Stimulated activated CD4-positive, alpha-beta T cell treated with anti-CD3 and anti-CD28 coated beads, TNF-alpha, amount 100 ng/mL, for 24 hours (primary cell): ENCODE measurements at regions not wholly inside any gene's neighbourhood (a gene's known extent, or its start where the extent isn't known, plus 50 kb on each side); places are given as distances from the start of the nearest gene placed in this dataset.
"Not testable (repeated sequence)": the region's sequence is repeated elsewhere in the genome, so short reads cannot be mapped to it uniquely, and the experiment has no call there.

Source experiments
- DNase-seq, 3 experiments: peaks; one replicate each; pipeline ENCODE4 v3.0.0-alpha.2; 2020; ENCODE audit warnings: low read depth in 3 of 3

DNA sequence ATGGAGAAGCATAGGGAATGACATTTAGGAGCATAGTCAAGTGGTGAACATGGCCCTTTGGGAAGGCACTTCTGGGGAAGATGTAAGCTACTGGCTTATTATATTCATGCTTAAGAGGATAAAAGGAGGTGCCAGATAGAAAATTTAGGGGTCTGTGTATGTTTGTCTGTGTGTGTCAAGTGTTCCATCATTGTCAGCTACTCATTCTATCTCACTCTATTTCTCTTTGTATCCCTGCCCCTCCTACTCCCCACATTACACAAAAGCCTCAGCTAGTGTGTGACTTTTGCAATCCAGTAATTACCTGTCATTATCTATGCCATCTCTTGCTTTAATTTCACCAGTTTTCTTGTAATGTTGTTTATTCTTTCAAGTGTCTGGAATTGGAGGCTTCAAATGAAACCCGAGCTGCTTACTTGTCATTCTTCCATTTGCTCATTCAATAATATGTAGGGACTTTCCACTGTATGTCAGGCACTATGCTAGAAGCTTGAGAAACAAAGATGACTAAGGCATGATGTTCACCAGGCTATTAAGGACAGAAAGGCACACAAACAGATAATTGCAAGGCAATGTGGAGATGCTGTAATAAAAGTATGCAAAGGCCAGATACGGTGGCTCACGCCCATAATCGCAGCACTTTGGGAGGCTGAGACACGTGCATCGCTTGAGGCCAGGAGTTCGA, 229.8 kb upstream of the TEX13C start:
- no peak for DNase-seq

DNA sequence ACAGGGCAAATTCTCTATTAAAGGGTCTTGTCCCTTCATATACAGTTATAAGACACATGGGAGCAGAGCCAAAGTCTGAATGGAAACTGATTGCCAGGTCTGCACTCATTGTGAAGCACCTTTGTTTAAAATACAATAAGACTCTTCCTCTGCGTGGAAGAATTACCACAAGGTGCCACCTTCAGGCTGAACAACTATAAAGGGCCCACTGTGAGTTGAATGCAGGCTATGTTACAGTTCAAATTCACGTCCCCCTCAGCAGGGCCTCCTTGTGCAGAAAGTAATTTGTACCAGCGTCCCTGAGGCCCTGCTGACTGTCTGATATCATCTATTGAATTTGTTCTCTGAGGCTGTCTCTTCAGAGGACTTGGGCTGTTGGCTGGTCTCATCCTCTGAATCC, 225.8 kb upstream of the TEX13C start:
- no peak for DNase-seq

DNA sequence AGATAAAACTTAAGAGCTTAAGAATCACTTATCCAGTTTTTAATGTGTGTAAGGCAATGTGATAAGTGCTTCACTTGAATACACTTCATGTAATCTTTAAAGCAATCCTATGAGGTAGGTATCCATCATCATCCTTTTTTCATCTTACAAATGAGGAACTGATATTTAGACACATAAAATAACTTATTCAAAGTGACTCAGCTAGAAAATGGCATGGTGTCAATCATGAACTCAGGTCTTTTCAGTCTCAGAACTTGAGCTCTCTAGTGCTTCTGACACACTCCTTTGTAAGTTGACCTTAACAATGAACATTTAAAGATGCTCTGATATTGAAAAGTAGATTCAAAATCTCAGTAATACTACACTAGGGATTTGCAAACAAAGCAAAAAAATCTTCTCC, 224.8 kb upstream of the TEX13C start:
- no peak for DNase-seq

- DNase-seq: no peak
Measured at GRCh38 chrX:125096469-125096868, 223.2 kb upstream of the TEX13C start.

- no peak for DNase-seq
Measured at GRCh38 chrX:125096870-125097269, 222.8 kb upstream of the TEX13C start.

DNA sequence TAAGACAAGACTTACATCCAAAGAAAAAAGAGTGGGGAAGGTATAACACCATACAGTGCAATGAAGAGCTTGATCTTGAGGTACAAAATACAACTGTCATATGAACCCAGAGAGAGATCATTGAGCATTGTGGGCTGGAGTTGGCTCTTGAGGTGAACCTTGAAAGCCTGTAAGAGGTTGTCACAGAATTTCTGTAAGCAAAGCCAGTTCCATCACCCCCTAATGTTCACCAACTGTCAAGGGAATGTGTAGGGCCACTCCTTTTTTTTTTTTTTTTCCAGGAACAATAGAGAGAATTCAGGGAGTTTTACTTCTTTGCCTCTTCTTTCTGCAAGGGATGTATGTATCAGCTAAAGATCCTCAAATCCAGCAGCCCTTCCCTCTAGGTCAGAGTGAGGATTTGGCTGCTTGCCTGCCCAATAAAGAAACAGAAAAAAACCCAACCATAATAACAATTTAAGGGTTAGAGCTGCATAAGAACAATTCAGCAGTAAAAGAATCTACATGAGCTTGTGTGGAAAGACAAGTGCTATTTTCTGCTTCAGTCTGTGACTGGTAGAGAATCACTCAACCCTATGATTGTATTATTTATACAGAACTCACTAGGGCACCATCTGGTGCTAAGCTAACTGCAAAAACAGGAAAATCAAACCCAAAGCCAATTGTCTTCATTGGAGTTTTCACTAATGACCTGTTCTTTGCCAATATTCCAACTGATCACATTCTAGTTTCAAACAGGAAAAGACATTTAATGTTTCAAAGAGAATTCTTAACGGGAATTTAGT, 217.5 kb upstream of the TEX13C start:
- DNase-seq: no peak

DNA sequence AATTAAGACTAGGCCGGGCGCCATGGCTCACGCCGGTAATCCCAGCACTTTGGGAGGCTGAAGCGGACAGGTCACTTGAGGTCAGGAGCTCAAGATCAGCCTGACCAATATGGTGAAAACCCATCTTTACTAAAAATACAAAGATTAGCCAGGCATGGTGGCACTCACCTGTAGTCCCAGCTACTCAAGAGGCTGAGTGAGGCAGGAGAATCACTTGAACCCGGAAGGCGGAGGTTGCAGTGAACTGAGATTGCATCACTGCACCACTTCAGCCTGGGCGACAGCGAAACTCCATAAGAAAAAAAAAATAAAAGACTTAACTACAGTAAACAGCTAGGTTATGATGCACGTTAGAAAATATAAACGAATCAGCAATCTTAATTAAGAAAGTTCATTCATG, 216.0 kb upstream of the TEX13C start:
- DNase-seq: no peak

DNA sequence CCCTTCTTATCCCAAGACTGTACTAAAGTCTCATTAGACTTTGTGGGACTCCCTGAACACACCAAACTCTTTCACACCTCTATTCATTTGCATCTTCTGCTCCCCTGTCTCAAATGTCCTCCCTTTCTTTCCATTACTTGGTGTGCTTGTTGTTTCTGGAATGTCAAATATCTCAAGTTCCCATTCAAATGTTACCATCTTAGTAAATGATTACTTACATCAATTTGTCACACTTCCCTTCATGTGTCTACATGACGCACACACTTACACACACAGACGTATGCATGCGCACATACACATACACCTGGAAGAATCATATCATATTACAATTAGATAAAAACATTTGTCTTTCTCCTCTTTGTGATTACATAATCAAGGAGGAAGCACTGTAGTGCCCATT, 210.8 kb upstream of the TEX13C start:
- no peak for DNase-seq

DNA sequence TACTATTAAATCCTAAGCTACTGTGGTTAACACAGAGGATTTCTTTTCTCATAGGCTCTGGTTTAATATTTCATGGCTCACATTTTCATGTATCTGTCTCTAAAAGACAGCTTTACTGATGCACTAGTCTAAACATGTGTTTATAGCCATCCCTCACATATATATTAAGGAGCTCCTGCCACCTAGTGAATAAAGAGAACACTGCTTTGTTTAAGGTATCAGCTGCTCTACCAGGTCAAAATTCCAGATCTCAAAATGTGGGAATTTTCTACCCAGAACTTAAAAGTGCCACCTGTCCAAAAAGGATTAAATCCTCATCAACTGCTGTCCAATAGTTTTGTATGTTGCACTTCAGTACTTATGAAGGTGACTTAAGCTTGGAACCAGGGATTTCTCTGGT, 188.5 kb upstream of the TEX13C start:
- DNase-seq: no peak

DNA sequence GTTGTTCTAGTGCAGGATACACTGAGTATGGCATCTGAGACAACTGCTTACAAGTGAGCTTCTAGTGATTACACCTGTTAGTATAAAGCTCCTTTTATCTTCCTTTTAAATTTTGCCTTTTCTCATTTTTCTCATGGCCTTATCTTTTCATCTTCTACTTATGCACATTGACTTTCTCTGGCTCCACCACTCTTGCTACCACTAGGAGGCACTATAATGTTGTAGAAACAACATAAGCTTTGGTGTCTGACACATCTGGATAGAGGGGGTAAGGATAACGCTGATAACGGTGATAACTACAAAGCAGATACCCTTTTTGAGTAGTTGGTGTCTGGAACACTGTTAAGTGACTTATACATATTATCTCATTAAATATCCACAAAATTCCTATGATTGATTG, 187.4 kb upstream of the TEX13C start:
- no peak for DNase-seq

DNA sequence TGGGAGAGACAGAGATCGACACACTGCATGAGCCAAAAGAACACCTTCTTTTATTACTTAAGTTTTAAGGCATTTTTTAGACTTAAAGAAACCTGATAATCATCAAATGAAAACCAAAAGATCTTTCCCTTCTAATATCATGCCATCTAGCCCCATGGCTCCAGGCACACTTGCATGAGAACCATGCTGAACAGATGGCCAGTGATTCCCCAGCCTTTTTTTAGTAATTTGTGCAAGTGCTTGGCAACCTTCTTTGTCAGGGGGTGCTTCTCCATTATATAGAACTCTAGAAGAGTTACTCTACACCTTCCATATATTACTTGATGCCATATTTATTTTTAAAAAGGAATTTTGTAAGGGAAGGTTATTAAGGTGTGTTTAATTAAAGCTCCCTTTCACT, 182.2 kb upstream of the TEX13C start:
- no peak for DNase-seq

DNA sequence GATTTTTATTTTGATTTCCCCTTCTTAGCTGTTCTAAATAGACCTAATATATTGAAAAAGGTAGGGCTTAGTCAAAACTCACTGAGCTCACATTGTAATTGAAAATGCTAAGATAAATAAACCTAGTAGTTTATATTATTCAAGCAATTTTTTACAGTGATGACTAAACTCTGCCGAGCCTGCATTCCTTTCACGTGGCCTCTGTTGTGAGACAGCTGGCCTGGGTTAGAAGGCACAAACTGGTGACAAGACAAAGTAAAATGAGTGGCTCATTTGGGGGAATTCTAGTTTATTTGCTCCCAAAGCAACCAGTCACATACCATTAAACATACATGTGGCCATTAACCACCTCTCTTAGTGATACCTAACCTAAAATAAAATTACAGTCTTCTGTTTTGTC, 169.4 kb upstream of the TEX13C start:
- no peak for DNase-seq

GRCh38 chrX:125151146-125151545, 168.5 kb upstream of the TEX13C start:
- DNase-seq: no peak

DNA sequence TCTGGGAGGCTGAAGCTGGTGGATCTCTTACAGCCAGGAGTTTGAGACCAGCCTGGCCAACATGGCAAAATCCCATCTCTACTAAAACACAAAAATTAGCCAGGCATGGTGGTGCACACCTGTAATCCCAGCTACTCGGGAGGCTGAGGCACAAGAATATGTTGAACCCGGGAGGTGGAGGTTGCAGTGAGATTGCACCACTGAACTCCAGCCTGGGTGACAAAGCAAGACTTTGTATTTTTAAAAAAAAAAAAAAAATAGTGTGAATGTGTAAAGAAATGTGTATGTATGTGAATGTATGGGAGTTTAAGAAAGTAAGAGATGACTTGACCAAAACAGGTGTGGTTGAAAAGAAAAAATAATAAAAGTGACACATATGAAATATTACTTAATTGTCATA, 167.7 kb upstream of the TEX13C start:
- DNase-seq: no peak

DNA sequence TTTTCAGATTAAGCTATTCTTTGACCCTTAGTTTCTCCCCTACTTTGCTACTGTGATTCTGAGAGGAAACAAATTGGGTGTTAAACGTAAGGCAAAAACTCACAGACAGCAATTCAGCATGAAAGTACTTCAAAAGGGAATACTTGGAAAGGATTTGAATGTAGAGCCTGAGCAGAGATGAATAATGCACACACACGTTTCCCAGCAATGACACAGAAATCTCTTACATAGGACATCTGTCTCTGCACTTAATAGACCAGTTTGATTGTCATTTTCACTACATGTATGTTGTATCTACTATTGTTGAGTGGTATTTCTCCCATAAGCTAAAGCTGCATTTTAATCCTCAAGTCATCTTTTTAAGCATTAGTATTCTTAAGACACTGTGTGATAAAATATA, 166.1 kb upstream of the TEX13C start:
- no peak for DNase-seq

DNA sequence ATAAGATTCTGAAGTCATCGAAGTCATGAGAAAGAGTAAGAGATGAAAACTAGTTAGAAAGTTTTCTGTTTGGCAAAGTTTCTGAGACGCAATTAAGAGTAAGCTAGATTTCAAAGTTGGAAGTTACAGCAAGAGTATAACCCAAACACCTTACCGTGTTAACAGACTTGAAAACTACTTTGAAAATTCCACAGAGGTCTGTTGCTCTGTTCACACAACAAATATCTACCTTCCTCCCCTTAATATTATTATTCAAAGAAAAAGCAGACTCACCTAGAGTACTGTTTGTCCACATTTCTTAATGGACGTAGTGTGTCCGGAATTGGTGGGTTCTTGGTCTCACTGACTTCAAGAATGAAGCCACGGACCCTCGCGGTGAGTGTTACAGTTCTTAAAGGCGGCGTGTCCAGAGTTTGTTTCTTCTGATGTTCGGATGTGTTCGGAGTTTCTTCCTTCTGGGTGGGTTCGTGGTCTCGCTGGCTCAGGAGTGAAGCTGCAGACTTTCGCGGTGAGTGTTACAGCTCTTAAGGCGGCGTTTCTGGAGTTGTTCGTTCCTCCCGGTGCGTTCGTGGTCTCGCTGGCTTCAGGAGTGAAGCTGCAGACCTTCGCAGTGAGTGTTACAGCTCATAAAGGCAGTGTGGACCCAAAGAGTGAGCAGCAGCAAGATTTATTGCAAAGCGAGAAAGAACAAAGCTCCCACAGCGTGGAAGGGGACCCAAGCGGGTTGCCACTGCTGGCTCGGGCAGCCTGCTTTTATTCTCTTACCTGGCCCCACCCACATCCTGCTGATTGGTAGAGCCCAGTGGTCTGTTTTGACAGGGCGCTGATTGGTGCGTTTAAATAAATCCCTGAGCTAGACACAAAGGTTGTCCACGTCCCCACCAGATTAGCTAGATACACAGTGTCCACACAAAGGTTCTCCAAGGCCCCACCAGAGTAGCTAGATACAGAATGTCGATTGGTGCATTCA, 165.1 kb upstream of the TEX13C start:
- not testable (repeated sequence) for DNase-seq

- not testable (repeated sequence) for DNase-seq
Measured at GRCh38 chrX:125155296-125156033, 164.2 kb upstream of the TEX13C start.

- DNase-seq: no peak
Measured at GRCh38 chrX:125170459-125170858, 149.2 kb upstream of the TEX13C start.

DNA sequence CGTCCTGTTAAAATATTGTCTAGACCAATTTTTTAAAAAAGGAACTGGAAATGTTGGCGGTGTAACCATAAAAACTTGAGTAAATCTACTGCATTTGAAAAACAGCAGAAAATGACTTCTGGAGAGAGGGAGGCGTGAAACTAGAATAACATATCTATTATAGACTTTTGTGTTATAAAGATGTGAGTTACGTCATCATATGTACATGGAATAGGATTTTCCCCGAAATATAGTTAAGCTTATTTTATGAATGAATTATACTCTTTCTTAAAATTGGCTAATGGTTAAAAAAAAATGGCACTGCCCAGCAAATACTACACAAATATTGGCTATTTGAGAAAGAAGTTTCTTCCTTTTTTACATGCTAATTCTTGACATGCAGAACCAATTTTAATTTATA, 147.1 kb upstream of the TEX13C start:
- DNase-seq: no peak

DNA sequence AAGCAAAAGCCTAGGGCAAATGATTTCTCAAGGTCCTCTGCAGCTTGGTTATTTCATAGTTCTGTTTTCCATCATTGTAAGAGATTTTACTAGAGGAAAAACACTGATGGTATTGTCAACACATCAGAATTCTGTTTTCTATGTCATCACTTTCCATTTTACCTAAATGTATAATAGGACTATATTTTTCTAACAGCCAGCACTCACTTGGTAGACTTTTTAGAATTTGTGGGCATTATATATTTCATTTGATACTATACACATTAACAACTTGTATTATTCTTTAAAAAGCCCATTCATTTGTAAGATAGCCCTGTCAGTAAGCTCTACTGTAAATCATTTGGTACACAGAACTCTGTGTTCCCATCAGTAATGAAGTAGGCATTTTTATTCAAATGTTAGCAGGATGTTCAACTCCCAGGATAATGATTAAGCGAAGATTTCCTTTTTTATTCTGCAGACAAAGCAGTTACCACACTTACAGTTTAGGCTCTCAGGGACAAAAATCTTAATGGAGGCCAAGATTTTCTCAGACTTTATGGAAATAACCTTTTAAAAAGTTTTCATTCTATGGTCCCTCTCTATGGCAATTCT, 143.6 kb upstream of the TEX13C start:
- no peak for DNase-seq

- DNase-seq: no peak
Measured at GRCh38 chrX:125193921-125194320, 125.8 kb upstream of the TEX13C start.
